ENCODE measurements at regions not wholly inside any gene's neighbourhood (a gene's known extent, or its start where the extent isn't known, plus 50 kb on each side); places are given as distances from the start of the nearest gene placed in this dataset.

DNA sequence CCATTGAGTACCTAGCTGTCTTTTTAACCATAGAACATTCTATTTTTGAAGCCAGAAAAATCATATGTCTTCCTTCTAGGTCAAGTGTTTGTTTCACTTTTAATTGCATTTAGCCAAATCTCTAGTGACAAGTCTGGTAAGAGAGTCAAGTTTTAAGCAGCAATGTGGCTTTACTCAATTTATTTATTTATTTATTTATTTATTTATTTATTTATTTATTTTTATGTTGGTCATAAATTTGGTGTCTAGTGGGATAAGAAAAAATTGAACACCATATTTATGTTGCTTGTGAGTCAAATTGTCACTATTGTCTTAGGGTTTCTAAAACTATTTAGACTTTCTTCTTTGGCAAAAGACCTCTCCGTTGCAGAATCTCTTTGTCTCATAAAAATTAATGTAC lies 174.5 kb upstream of the BCHE start:
- no peak for TF ChIP-seq REST (IDR thresholded peaks at IDR 0.05; ENCODE audit: borderline replicate concordance)
- TF ChIP-seq, protein P1, sequence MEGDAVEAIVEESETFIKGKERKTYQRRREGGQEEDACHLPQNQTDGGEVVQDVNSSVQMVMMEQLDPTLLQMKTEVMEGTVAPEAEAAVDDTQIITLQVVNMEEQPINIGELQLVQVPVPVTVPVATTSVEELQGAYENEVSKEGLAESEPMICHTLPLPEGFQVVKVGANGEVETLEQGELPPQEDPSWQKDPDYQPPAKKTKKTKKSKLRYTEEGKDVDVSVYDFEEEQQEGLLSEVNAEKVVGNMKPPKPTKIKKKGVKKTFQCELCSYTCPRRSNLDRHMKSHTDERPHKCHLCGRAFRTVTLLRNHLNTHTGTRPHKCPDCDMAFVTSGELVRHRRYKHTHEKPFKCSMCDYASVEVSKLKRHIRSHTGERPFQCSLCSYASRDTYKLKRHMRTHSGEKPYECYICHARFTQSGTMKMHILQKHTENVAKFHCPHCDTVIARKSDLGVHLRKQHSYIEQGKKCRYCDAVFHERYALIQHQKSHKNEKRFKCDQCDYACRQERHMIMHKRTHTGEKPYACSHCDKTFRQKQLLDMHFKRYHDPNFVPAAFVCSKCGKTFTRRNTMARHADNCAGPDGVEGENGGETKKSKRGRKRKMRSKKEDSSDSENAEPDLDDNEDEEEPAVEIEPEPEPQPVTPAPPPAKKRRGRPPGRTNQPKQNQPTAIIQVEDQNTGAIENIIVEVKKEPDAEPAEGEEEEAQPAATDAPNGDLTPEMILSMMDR (IDR thresholded peaks at IDR 0.05; ENCODE audit: poor library complexity, severe bottlenecking), result no peak
- TF ChIP-seq POLR2AphosphoS5 (IDR thresholded peaks at IDR 0.05), result no peak

All from neural cell (in vitro differentiated cells).